ENCODE measurements at regions not wholly inside any gene's neighbourhood (a gene's known extent, or its start where the extent isn't known, plus 50 kb on each side); places are given as distances from the start of the nearest gene placed in this dataset.

DNA sequence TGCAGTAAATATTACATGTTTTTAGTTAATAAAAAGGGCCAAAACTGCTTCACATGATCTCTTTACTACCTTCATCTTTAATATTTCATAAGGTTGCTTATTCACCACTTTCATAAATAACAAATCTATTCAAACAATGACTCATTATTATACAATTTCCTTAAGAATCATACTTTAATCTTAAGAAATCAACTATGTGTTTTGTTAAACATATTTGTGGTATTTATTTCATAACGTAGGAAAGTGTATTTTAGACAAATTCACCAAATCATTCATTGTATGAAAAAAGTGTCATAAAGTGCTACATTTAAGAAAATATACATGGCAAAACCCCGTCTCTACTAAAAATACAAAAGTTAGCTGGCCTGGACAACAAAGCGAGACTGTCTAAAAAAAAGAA lies 150.5 kb upstream of the RXFP1 start:
- Mint-ChIP-seq H3K9me3 (ENCODE audit: unreplicated experiment) (peaks cover 11% of the 10 kb centered on the region), H3K4me1 (ENCODE audit: unreplicated experiment) (peaks cover 44% of the 10 kb centered on the region), H3K36me3 (ENCODE audit: unreplicated experiment) (peaks cover 4% of the 10 kb centered on the region), H3K27me3 (ENCODE audit: unreplicated experiment) (no peaks in the 10 kb centered on the region), H3K27ac (ENCODE audit: unreplicated experiment) (peak overlapping the region; percentile 83), H3K4me3 (ENCODE audit: unreplicated experiment) (no peak overlapping the region)
- TF ChIP-seq, protein P1, sequence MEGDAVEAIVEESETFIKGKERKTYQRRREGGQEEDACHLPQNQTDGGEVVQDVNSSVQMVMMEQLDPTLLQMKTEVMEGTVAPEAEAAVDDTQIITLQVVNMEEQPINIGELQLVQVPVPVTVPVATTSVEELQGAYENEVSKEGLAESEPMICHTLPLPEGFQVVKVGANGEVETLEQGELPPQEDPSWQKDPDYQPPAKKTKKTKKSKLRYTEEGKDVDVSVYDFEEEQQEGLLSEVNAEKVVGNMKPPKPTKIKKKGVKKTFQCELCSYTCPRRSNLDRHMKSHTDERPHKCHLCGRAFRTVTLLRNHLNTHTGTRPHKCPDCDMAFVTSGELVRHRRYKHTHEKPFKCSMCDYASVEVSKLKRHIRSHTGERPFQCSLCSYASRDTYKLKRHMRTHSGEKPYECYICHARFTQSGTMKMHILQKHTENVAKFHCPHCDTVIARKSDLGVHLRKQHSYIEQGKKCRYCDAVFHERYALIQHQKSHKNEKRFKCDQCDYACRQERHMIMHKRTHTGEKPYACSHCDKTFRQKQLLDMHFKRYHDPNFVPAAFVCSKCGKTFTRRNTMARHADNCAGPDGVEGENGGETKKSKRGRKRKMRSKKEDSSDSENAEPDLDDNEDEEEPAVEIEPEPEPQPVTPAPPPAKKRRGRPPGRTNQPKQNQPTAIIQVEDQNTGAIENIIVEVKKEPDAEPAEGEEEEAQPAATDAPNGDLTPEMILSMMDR (IDR thresholded peaks at IDR 0.05): no peak
- DNase-seq (ENCODE audit: extremely low spot score, unreplicated experiment): no peak

DNA sequence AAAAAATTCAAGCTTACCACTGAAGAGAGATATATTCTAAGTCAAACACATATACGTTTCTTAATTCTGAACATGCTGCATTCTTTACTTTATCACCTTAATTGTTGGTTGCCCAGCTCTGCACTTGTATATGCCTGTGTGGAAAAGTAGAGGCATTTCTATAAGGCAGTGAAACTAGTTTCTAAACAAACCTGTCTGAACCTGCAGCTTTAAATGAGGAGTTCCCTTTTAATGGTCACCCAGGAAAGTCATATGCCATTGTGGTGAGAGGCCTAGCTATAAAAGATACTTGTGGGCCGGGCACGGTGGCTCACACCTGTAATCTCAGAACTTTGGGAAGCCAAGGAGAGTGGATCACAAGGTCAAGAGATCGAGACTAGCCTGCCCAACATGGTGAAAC lies 147.4 kb upstream of the RXFP1 start:
- H3K4me1 Mint-ChIP-seq (ENCODE audit: unreplicated experiment): peaks cover 48% of the 10 kb centered on the region
- no peaks in the 10 kb centered on the region for H3K27me3 Mint-ChIP-seq (ENCODE audit: unreplicated experiment)
- TF ChIP-seq, protein P1 (IDR thresholded peaks at IDR 0.05): no peak
- no peaks in the 10 kb centered on the region for H3K36me3 Mint-ChIP-seq (ENCODE audit: unreplicated experiment)
- H3K4me3 Mint-ChIP-seq (ENCODE audit: unreplicated experiment): no peak overlapping the region
- DNase-seq (ENCODE audit: extremely low spot score, unreplicated experiment): no peak
- H3K27ac Mint-ChIP-seq (ENCODE audit: unreplicated experiment): no peak overlapping the region
- no peaks in the 10 kb centered on the region for H3K9me3 Mint-ChIP-seq (ENCODE audit: unreplicated experiment)

DNA sequence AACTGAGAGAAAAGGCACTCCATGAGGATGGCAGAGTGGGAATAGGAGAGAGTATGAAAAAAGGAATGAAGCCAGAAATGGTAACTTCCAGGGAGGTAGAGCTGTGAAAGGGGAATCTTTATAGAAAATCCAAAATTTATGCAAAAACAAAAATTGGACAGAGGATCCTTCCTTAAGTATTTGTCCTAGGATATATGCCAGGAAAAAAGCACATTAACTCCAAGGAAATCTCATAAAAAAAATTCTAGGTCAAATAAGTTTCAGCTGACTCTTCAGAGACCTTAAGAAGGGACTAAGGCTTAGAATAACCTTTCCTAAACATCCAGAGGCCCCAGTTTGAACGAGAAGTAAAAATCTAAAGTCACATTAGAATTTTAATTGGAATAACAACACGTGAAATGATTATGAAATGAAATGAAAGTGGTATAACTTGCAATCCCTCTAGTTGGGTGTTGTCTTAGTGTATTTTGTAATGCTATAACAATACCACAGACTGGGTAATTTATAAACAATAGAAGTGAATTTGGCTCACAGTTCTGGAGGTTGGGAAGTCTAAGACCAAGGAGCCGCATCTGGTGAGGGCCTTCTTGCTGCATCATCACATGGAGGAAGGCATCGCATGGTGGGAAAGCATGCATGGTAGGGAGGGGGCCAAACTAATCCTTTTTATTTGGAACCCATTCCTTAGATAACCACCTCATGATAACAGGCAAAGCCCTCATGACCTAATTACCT lies 145.4 kb upstream of the RXFP1 start:
- no peak overlapping the region for H3K27ac Mint-ChIP-seq (ENCODE audit: unreplicated experiment)
- no peaks in the 10 kb centered on the region for H3K9me3 Mint-ChIP-seq (ENCODE audit: unreplicated experiment)

DNA sequence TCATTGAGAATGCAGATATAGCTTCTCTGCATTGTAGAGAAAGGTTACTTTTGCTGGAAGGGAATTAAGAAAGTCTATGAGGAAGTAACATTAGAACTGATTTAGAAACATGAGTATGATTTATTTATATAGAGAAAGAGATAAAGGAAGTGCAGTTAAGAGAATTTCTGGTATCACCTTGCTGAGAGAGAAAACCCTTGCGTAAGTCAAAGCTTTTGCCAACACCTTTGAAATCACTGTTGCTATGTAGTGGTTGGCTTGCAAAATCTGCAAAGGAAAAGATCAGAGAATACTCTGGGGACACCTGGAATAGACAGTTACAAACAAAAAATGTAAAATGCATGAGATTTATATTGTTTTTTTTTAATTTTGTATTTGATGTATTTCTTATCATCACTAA lies 137.3 kb upstream of the RXFP1 start:
- no peaks in the 10 kb centered on the region for H3K4me1 Mint-ChIP-seq (ENCODE audit: unreplicated experiment)
- no peak for DNase-seq (ENCODE audit: extremely low spot score, unreplicated experiment)
- no peaks in the 10 kb centered on the region for H3K9me3 Mint-ChIP-seq (ENCODE audit: unreplicated experiment)
- H3K4me3 Mint-ChIP-seq (ENCODE audit: unreplicated experiment): no peak overlapping the region
- no peaks in the 10 kb centered on the region for H3K27me3 Mint-ChIP-seq (ENCODE audit: unreplicated experiment)
- TF ChIP-seq, protein P1 (IDR thresholded peaks at IDR 0.05): no peak
- H3K36me3 Mint-ChIP-seq (ENCODE audit: unreplicated experiment): no peaks in the 10 kb centered on the region
- no peak overlapping the region for H3K27ac Mint-ChIP-seq (ENCODE audit: unreplicated experiment)

More for the DNA sequence above, 145.4 kb upstream of the RXFP1 start:
- no peak overlapping the region for H3K4me3 Mint-ChIP-seq (ENCODE audit: unreplicated experiment)
- TF ChIP-seq, protein P1 (IDR thresholded peaks at IDR 0.05): no peak
- H3K27me3 Mint-ChIP-seq (ENCODE audit: unreplicated experiment): no peaks in the 10 kb centered on the region
- no peak for DNase-seq (ENCODE audit: extremely low spot score, unreplicated experiment)
- peaks cover 32% of the 10 kb centered on the region for H3K4me1 Mint-ChIP-seq (ENCODE audit: unreplicated experiment)
- H3K36me3 Mint-ChIP-seq (ENCODE audit: unreplicated experiment): no peaks in the 10 kb centered on the region

DNA sequence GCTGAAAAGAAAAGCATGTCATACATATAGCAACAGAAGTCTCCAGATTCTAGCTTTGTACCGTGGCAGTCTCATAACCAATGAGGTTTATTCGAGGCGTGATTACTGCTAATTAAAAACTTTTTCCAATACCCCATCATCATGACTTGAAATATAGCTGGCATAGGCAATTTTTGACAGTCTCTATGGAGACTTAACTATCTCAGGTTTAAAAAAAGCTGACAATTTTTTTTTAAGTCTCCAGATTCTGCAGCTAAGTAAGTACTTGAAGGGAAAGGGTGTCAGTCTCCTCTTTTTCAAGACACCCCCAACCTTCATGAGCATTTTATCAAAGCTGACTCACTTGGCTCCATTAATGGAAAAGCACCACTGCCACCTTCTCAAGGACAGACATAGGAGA lies 126.3 kb upstream of the RXFP1 start:
- Mint-ChIP-seq H3K4me3 (ENCODE audit: unreplicated experiment) (no peak overlapping the region), H3K4me1 (ENCODE audit: unreplicated experiment) (no peaks in the 10 kb centered on the region), H3K27me3 (ENCODE audit: unreplicated experiment) (no peaks in the 10 kb centered on the region), H3K9me3 (ENCODE audit: unreplicated experiment) (peaks cover 7% of the 10 kb centered on the region), H3K36me3 (ENCODE audit: unreplicated experiment) (no peaks in the 10 kb centered on the region), H3K27ac (ENCODE audit: unreplicated experiment) (no peak overlapping the region)
- TF ChIP-seq, protein P1 (IDR thresholded peaks at IDR 0.05): no peak
- DNase-seq (ENCODE audit: extremely low spot score, unreplicated experiment): no peak

Measured in osteocyte (in vitro differentiated cells).